ENCODE measurements at regions not wholly inside any gene's neighbourhood (a gene's known extent, or its start where the extent isn't known, plus 50 kb on each side); places are given as distances from the start of the nearest gene placed in this dataset.

- Histone ChIP-seq H3K27me3 (ENCODE audit: control insufficient read depth, insufficient read depth, low read length, poor library complexity, severe bottlenecking) (no peaks in the 10 kb centered on the region), H3K36me3 (ENCODE audit: control insufficient read depth, insufficient read depth, low read length) (no peaks in the 10 kb centered on the region), H3K4me1 (ENCODE audit: control insufficient read depth, insufficient read depth, low read length) (peaks cover 20% of the 10 kb centered on the region), H3K9ac (ENCODE audit: extremely low read depth, low read length, poor library complexity, severe bottlenecking) (no peak overlapping the region), H3K9me3 (ENCODE audit: control insufficient read depth, low read length) (no peaks in the 10 kb centered on the region), H3K4me3 (ENCODE audit: low read length) (no peak overlapping the region), H3K27ac (ENCODE audit: low read depth, low read length) (no peak overlapping the region)
- DNase-seq, result no peak
- 90% methylated on average over 1 of the region's 1 CpG; no CpG with 5 or more reads in 1 of the 2 experiments for WGBS, 2 experiments (ENCODE audit: insufficient coverage in 1 of 2, insufficient read length in 1 of 2)
- Mint-ChIP-seq H3K9me3 (no peaks in the 10 kb centered on the region), H3K27ac (no peak overlapping the region), H3K27me3 (ENCODE audit: insufficient read depth) (no peaks in the 10 kb centered on the region), H3K4me1 (peaks cover 2% of the 10 kb centered on the region), H3K4me3 (no peak overlapping the region), H3K36me3 (ENCODE audit: low read depth) (no peaks in the 10 kb centered on the region)
- no peak for TF ChIP-seq CTCF (conservative IDR thresholded peaks at IDR 0.05)
These were observed 62.2 kb upstream of the SLC12A2 start for GRCh38 chr5:128021411-128021810.

Measured in endodermal cell (in vitro differentiated cells).